ENCODE measurements at regions not wholly inside any gene's neighbourhood (a gene's known extent, or its start where the extent isn't known, plus 50 kb on each side); places are given as distances from the start of the nearest gene placed in this dataset.

- Histone ChIP-seq H3K4me3 (ENCODE audit: severe bottlenecking) (no peak overlapping the region), H3K9me3 (ENCODE audit: severe bottlenecking) (no peaks in the 10 kb centered on the region), H3K4me1 (ENCODE audit: insufficient read depth, poor library complexity, severe bottlenecking) (no peaks in the 10 kb centered on the region), H3K36me3 (ENCODE audit: low read depth) (no peaks in the 10 kb centered on the region), H3K27ac (ENCODE audit: poor library complexity, severe bottlenecking) (no peak overlapping the region), H3K27me3 (ENCODE audit: insufficient read depth, poor library complexity, severe bottlenecking) (no peaks in the 10 kb centered on the region)
- TF ChIP-seq, protein P1, sequence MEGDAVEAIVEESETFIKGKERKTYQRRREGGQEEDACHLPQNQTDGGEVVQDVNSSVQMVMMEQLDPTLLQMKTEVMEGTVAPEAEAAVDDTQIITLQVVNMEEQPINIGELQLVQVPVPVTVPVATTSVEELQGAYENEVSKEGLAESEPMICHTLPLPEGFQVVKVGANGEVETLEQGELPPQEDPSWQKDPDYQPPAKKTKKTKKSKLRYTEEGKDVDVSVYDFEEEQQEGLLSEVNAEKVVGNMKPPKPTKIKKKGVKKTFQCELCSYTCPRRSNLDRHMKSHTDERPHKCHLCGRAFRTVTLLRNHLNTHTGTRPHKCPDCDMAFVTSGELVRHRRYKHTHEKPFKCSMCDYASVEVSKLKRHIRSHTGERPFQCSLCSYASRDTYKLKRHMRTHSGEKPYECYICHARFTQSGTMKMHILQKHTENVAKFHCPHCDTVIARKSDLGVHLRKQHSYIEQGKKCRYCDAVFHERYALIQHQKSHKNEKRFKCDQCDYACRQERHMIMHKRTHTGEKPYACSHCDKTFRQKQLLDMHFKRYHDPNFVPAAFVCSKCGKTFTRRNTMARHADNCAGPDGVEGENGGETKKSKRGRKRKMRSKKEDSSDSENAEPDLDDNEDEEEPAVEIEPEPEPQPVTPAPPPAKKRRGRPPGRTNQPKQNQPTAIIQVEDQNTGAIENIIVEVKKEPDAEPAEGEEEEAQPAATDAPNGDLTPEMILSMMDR (IDR thresholded peaks at IDR 0.05; ENCODE audit: poor library complexity, severe bottlenecking), result peak; percentile 39
- ATAC-seq (ENCODE audit: low read depth) (peak; percentile 81), DNase-seq (ENCODE audit: low spot score) (no peak)
These were observed 201.3 kb upstream of the BTBD3 start for GRCh38 chr20:11716239-11716944.

DNA sequence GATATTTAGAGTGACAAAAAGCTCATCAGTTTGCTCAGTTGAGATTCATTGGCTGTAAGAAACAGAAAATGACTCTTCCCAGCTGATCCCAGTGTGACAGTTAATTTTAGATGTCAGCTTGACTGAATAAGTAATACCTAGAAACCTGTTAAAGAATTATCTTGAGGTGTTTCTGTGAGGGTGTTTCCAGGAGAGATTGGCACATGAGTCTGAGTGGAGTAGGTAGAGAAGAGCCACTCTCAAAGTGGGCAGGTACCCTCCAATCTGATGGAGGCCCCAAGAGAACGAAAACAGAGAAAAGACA lies 200.8 kb upstream of the BTBD3 start:
- Histone ChIP-seq H3K27me3 (ENCODE audit: insufficient read depth, poor library complexity, severe bottlenecking) (no peaks in the 10 kb centered on the region), H3K4me3 (ENCODE audit: severe bottlenecking) (no peak overlapping the region), H3K9me3 (ENCODE audit: severe bottlenecking) (no peaks in the 10 kb centered on the region), H3K36me3 (ENCODE audit: low read depth) (no peaks in the 10 kb centered on the region), H3K27ac (ENCODE audit: poor library complexity, severe bottlenecking) (no peak overlapping the region), H3K4me1 (ENCODE audit: insufficient read depth, poor library complexity, severe bottlenecking) (no peaks in the 10 kb centered on the region)
- no peak for DNase-seq (ENCODE audit: low spot score)
- TF ChIP-seq, protein P1 (IDR thresholded peaks at IDR 0.05; ENCODE audit: poor library complexity, severe bottlenecking), result no peak
- ATAC-seq (ENCODE audit: low read depth), result no peak

GRCh38 chr20:11717562-11717961 lies 200.1 kb upstream of the BTBD3 start:
- Histone ChIP-seq H3K27me3 (ENCODE audit: insufficient read depth, poor library complexity, severe bottlenecking) (no peaks in the 10 kb centered on the region), H3K4me1 (ENCODE audit: insufficient read depth, poor library complexity, severe bottlenecking) (no peaks in the 10 kb centered on the region), H3K27ac (ENCODE audit: poor library complexity, severe bottlenecking) (no peak overlapping the region), H3K36me3 (ENCODE audit: low read depth) (no peaks in the 10 kb centered on the region), H3K9me3 (ENCODE audit: severe bottlenecking) (no peaks in the 10 kb centered on the region), H3K4me3 (ENCODE audit: severe bottlenecking) (no peak overlapping the region)
- no peak for DNase-seq (ENCODE audit: low spot score)
- TF ChIP-seq, protein P1 (IDR thresholded peaks at IDR 0.05; ENCODE audit: poor library complexity, severe bottlenecking), result no peak
- no peak for ATAC-seq (ENCODE audit: low read depth)

DNA sequence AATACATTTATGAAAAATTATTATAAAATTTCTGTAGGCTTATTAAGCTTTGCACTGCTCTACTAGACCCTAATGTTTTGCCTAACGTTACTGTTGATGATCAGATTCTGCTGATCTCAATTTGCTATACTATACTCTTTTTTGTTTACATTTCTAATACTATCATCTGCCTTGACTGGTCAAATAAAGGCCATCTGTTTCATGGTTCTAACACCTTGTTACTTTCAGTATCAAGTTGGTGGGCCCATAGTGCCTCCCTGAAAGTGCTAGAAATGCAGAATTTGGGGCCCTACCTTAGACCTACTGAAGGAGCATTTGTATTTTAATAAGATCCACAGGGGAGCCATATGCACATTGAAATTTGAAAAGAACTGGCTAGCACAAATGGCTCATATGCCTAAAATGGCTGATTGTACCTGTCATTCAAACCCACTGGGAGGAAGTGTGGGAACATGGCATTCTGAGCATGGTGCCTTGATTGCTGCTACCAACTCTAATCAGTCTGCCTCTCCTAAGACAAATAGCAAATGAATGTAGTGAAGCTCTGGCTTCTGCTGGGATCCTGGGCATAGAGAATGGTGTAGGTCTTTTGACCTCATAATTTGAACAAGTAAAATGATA lies 199.1 kb upstream of the BTBD3 start:
- TF ChIP-seq, protein P1 (IDR thresholded peaks at IDR 0.05; ENCODE audit: poor library complexity, severe bottlenecking), result no peak
- Histone ChIP-seq H3K4me3 (ENCODE audit: severe bottlenecking) (no peak overlapping the region), H3K36me3 (ENCODE audit: low read depth) (no peaks in the 10 kb centered on the region), H3K27ac (ENCODE audit: poor library complexity, severe bottlenecking) (no peak overlapping the region), H3K27me3 (ENCODE audit: insufficient read depth, poor library complexity, severe bottlenecking) (no peaks in the 10 kb centered on the region), H3K4me1 (ENCODE audit: insufficient read depth, poor library complexity, severe bottlenecking) (no peaks in the 10 kb centered on the region), H3K9me3 (ENCODE audit: severe bottlenecking) (no peaks in the 10 kb centered on the region)
- ATAC-seq (ENCODE audit: low read depth) (no peak), DNase-seq (ENCODE audit: low spot score) (no peak)

DNA sequence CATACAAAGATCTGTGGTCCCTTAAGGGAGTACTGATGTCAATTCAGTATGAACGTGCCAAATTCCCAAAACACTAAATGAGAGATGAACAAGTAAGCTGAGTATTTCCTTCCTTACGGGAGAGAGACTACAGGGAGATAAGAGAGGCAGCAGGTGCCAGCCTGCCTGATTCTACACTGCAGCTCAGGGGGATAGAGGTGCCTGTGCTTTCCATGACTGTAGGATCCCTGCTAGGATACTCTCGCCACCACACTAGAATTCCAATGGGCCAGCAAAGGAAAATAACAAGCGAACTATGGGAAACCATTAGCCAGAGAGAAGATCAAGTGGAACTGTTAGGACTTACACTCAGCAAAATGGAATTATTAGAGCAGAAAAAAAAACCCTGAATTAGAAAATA lies 198.5 kb upstream of the BTBD3 start:
- TF ChIP-seq, protein P1 (IDR thresholded peaks at IDR 0.05; ENCODE audit: poor library complexity, severe bottlenecking), result no peak
- DNase-seq (ENCODE audit: low spot score) (no peak), ATAC-seq (ENCODE audit: low read depth) (no peak)
- Histone ChIP-seq H3K9me3 (ENCODE audit: severe bottlenecking) (no peaks in the 10 kb centered on the region), H3K27me3 (ENCODE audit: insufficient read depth, poor library complexity, severe bottlenecking) (no peaks in the 10 kb centered on the region), H3K4me3 (ENCODE audit: severe bottlenecking) (no peak overlapping the region), H3K4me1 (ENCODE audit: insufficient read depth, poor library complexity, severe bottlenecking) (no peaks in the 10 kb centered on the region), H3K27ac (ENCODE audit: poor library complexity, severe bottlenecking) (no peak overlapping the region), H3K36me3 (ENCODE audit: low read depth) (no peaks in the 10 kb centered on the region)

All from RWPE2 (cell line).